GM12874 (cell line): ENCODE measurements at regions not wholly inside any gene's neighbourhood (a gene's known extent, or its start where the extent isn't known, plus 50 kb on each side); places are given as distances from the start of the nearest gene placed in this dataset.

Experiments used
- CTCF ChIP-seq: IDR thresholded peaks from 2 replicates; pipeline ENCODE4 v1.5.1; 2011; ENCODE audit warnings: low read depth, mild to moderate bottlenecking, control low read depth, low read length, moderate library complexity; ENCODE audit not compliant: insufficient read depth

DNA sequence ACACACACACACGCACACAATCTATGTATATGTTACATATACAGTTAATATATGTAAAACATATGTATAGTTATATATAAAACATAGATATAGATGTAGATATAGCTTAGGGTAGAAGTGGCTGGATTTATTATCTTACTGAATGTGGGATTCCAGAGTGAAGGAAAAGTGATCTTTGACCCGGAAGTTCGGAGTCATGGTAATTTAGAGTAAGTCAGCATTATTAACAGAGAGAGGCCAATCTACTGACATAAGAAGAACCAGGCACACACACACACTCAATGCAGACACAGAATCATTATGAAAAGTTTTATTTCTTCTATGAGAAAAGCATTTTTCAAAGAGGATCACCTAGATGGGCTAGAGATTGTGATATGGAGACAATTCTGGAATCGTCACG, 384.2 kb upstream of the NOVA1 start:
- no peak for TF ChIP-seq CTCF

DNA sequence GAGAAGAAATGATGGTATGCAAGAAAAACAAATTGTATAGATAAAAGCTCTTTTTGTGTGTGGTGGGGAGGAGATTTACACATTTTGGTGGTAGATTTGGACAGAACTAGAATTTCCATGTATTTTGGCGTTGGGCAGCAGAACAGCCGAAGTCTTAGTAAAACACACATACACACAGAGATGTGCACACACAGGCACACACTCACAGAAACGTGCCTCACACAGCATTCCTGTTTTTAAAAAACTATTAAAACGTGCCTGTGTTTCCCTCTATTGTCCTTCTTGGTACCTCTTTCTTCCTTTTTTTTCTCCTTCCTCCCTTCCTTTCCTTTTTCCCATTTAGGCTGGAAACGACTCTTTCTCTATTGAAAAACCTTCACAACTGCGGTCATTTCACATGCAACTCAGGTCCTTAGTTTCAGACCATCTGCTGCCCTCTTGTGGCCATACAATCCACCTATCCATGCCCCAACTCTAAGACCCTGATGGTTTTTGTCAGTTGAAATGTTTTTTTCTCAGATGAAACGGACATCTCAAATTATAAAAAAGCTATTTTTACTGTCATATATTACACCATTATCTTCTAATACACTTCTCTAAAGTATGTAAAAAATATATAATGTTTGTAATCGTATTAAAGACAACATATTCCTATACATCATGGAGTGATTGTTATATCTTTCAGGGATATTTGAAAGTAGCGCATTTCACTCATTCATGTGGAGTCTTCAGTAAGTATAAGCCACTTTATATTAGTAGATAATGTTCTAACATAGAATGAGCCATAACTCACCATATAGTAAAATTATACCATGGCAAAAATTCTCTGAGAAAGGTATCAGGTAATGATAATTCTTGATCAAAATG, 386.7 kb upstream of the NOVA1 start:
- peak; percentile 42; the same call in 1 of the 2 replicates for TF ChIP-seq CTCF

- no peak for TF ChIP-seq CTCF
These were observed 390.0 kb upstream of the NOVA1 start for GRCh38 chr14:26987744-26988363.

DNA sequence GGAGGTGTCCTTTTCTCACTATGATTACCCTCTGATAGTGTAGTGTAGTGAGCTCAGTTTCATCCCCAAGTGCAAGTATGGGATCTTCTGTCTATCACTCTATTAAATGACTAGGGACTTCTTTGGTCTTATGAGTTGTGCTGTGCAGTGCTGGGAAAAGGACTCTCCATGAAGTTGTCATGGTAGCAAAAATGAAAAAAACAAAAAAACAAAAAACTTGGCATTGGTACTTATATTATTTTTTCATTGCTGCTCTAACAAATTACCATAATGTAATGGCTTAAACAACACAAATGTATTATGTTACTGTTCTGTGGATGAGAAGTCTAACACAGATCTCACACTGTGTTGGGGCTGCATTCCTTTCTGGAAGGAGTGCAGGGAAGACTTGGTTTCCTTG, 393.1 kb upstream of the NOVA1 start:
- TF ChIP-seq CTCF: no peak

GRCh38 chr14:26992403-26993115, 394.7 kb upstream of the NOVA1 start:
- TF ChIP-seq CTCF: no peak

DNA sequence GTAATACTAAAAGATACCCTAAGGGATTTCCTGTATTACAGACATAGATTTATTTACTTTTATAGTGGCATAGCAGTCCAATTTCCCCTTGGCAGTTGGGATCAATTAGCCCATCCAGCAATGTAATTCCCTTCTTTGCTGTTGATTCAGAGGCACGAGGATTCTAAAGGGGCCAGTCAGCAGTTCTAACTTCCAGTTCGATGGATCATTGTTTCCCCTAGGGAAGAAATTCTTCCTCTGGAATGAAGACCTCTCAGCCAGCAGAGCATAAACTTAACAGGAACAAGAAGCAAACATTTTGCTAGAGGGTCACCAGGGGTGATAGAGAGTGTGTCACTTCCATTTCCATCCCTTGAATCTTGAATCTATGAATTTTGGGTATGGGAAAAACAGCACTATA, 395.7 kb upstream of the NOVA1 start:
- TF ChIP-seq CTCF: no peak

GRCh38 chr14:26995301-26995700, 397.5 kb upstream of the NOVA1 start:
- TF ChIP-seq CTCF: no peak
